Duodenal mucosa (tissue), 2 donors: ENCODE measurements at regions not wholly inside any gene's neighbourhood (a gene's known extent, or its start where the extent isn't known, plus 50 kb on each side); places are given as distances from the start of the nearest gene placed in this dataset.

ENCODE experiments used
- H3K27ac ChIP-seq: one replicate; pipeline ENCODE4 v1.7.0; 2013; ENCODE audit warnings: low read depth, low read length
- H3K27me3 ChIP-seq, 2 donors: one replicate each; pipeline ENCODE4 v1.7.0; 2013; ENCODE audit warnings: low read length in 2 of 2, control low read depth in 1 of 2; ENCODE audit not compliant: insufficient read depth in 2 of 2, control insufficient read depth in 1 of 2
- H3K36me3 ChIP-seq, 2 donors: one replicate each; pipeline ENCODE4 v1.7.0; 2013; ENCODE audit warnings: low read length in 2 of 2, control low read depth in 1 of 2; ENCODE audit not compliant: insufficient read depth in 2 of 2, control insufficient read depth in 1 of 2
- H3K4me1 ChIP-seq, 2 donors: one replicate each; pipeline ENCODE4 v1.7.0; 2013; ENCODE audit warnings: low read length in 2 of 2, control low read depth in 1 of 2; ENCODE audit not compliant: insufficient read depth in 2 of 2, control insufficient read depth in 1 of 2
- H3K4me3 ChIP-seq, 2 donors: one replicate each; pipeline ENCODE4 v1.7.0; 2013; ENCODE audit warnings: low read length in 2 of 2, low read depth in 1 of 2
- H3K9ac ChIP-seq, 2 donors: one replicate each; pipeline ENCODE4 v1.7.0; 2013; ENCODE audit warnings: low read length in 2 of 2, low read depth in 1 of 2
- H3K9me3 ChIP-seq, 2 donors: one replicate each; pipeline ENCODE4 v1.7.0; 2013; ENCODE audit warnings: low read length in 2 of 2, control low read depth in 1 of 2; ENCODE audit not compliant: control insufficient read depth in 1 of 2

DNA sequence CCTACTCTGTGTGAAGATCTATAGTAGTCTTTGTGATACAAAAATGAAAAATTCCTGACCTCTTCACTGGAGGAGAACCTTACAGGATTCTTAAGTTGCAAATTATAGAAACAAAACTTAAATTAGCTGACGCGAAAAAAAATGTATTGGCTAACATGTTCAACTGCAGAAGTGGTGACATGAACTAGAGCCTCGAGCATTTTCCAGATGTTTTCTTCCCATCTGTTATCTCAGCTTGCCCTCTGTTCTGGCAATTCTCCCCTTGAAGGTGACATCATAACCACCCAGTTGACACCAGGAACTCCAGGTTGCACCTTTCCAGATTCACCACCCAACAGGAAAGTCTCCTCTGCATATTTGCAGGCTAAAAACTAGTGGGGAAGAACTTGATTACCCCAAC lies 222.4 kb downstream of the KDR start:
- no peaks in the 10 kb centered on the region for H3K9me3 ChIP-seq
- no peak overlapping the region for H3K27ac ChIP-seq
- no peaks in the 10 kb centered on the region for H3K27me3 ChIP-seq
- H3K4me3 ChIP-seq: no peak overlapping the region
- H3K36me3 ChIP-seq: no peaks in the 10 kb centered on the region
- no peaks in the 10 kb centered on the region for H3K4me1 ChIP-seq
- no peak overlapping the region for H3K9ac ChIP-seq

- Histone ChIP-seq H3K9me3 (no peaks in the 10 kb centered on the region), H3K4me1 (no peaks in the 10 kb centered on the region), H3K36me3 (no peaks in the 10 kb centered on the region), H3K27ac (no peak overlapping the region), H3K9ac (no peak overlapping the region), H3K27me3 (no peaks in the 10 kb centered on the region), H3K4me3 (no peak overlapping the region)
Measured at GRCh38 chr4:54902271-54902670, 223.1 kb downstream of the KDR start.

GRCh38 chr4:54901202-54901601 lies 224.2 kb downstream of the KDR start:
- no peak overlapping the region for H3K9ac ChIP-seq
- H3K36me3 ChIP-seq: no peaks in the 10 kb centered on the region
- no peak overlapping the region for H3K4me3 ChIP-seq

GRCh38 chr4:54898656-54899340 lies 226.6 kb downstream of the KDR start:
- no peaks in the 10 kb centered on the region for H3K4me1 ChIP-seq
- no peaks in the 10 kb centered on the region for H3K36me3 ChIP-seq
- no peaks in the 10 kb centered on the region for H3K9me3 ChIP-seq
- no peak overlapping the region for H3K27ac ChIP-seq
- no peak overlapping the region for H3K9ac ChIP-seq
- no peak overlapping the region for H3K4me3 ChIP-seq
- no peaks in the 10 kb centered on the region for H3K27me3 ChIP-seq

More at GRCh38 chr4:54901202-54901601, 224.2 kb downstream of the KDR start:
- Histone ChIP-seq H3K4me1 (no peaks in the 10 kb centered on the region), H3K27ac (no peak overlapping the region), H3K9me3 (no peaks in the 10 kb centered on the region), H3K27me3 (no peaks in the 10 kb centered on the region)

DNA sequence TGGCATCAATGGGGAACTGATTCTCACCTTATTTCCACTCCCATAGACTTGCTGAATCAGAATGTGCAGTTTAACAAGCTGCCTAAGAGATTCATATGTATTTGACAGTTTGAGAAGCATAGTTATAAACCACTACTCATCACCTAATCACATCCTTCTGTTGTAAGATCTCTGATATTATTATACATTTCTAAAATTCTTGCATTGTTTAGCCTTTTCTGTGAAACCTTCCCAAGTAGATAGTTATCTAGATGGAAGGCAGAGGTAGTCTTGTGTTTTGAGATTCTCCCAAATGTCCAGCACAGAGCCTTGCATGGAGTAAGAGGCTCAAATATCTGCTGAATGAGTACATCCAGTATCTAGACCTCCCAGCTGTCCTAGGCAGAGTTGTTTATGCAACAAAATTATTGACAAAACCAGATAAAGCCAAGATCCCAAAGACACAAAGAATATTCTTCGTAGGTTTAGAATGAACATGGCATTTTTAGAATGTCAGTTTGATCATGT lies 227.3 kb downstream of the KDR start:
- H3K9ac ChIP-seq: no peak overlapping the region
- H3K27me3 ChIP-seq: no peaks in the 10 kb centered on the region
- no peaks in the 10 kb centered on the region for H3K4me1 ChIP-seq
- H3K27ac ChIP-seq: no peak overlapping the region
- no peaks in the 10 kb centered on the region for H3K36me3 ChIP-seq
- no peak overlapping the region for H3K4me3 ChIP-seq
- H3K9me3 ChIP-seq: no peaks in the 10 kb centered on the region

DNA sequence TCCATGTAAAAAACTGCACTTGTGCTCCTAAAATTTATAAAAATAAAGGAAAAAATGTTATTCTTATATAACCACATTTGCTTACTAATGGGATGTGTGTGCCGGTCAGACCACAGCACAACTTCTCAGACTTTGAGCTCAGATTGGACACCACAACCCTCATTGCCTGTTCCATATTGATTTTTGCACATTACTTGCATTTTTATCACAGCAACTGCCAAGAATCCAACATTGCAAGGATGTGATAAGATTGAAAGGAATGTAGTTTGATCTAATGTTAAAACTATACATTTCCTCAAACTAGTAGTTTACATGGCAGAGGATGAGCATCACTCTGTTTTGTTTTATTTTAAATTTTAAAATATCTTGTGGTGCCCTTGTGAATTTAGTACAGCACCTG lies 227.8 kb downstream of the KDR start:
- Histone ChIP-seq H3K36me3 (no peaks in the 10 kb centered on the region), H3K9ac (no peak overlapping the region), H3K27ac (no peak overlapping the region), H3K4me1 (no peaks in the 10 kb centered on the region), H3K27me3 (no peaks in the 10 kb centered on the region), H3K4me3 (no peak overlapping the region), H3K9me3 (no peaks in the 10 kb centered on the region)

DNA sequence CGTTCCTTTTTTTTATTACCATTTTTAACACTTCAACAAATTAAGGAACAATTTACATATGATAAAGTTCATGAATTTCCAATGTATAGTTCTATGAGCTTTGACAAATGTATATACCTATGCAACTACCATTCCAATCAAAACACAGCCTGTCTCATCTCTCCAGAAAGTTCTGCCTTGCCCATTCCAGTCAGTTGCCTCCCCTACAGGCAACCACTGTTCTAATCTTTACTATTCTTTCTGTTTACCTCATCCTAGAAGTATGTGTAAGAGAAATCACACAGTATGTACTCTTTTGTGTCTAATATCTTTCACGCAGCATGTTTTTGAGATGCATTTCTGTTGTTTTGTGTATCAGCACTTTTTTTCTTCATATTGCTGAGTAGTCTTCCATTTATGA lies 224.9 kb downstream of the KIT start:
- no peaks in the 10 kb centered on the region for H3K4me1 ChIP-seq
- no peak overlapping the region for H3K4me3 ChIP-seq
- no peak overlapping the region for H3K27ac ChIP-seq
- no peak overlapping the region for H3K9ac ChIP-seq
- no peaks in the 10 kb centered on the region for H3K27me3 ChIP-seq
- H3K36me3 ChIP-seq: no peaks in the 10 kb centered on the region
- H3K9me3 ChIP-seq: no peaks in the 10 kb centered on the region

GRCh38 chr4:54879576-54879975 lies 221.8 kb downstream of the KIT start:
- Histone ChIP-seq H3K9ac (no peak overlapping the region), H3K36me3 (no peaks in the 10 kb centered on the region), H3K9me3 (no peaks in the 10 kb centered on the region), H3K4me3 (no peak overlapping the region), H3K27me3 (no peaks in the 10 kb centered on the region), H3K27ac (no peak overlapping the region), H3K4me1 (no peaks in the 10 kb centered on the region)

DNA sequence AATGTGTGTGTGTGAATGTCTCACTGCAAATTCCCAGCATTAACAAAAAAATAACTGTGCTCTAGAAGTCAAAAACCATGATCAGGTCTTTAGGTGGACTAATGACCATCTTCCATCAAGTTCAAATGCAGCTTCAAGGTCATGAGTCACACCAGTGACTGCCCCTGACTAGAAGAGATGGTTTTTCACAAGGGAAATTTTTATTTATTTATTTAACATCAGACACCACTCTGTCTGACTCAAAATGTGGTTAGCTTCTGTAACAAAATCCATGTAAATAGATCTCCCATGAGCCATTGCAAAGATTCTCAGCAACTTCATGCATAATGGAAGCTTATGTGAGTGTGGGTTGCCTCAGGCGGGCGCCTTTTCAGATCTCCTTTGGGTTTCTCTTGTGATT lies 219.2 kb downstream of the KIT start:
- Histone ChIP-seq H3K36me3 (no peaks in the 10 kb centered on the region), H3K4me3 (no peak overlapping the region), H3K9ac (no peak overlapping the region), H3K9me3 (no peaks in the 10 kb centered on the region), H3K27ac (no peak overlapping the region), H3K27me3 (no peaks in the 10 kb centered on the region), H3K4me1 (no peaks in the 10 kb centered on the region)

GRCh38 chr4:54872261-54872660 lies 214.5 kb downstream of the KIT start:
- Histone ChIP-seq H3K27ac (no peak overlapping the region), H3K9me3 (no peaks in the 10 kb centered on the region), H3K4me1 (no peaks in the 10 kb centered on the region), H3K9ac (no peak overlapping the region), H3K27me3 (no peaks in the 10 kb centered on the region), H3K4me3 (no peak overlapping the region), H3K36me3 (no peaks in the 10 kb centered on the region)
